ENCODE measurements at regions not wholly inside any gene's neighbourhood (a gene's known extent, or its start where the extent isn't known, plus 50 kb on each side); places are given as distances from the start of the nearest gene placed in this dataset.

DNA sequence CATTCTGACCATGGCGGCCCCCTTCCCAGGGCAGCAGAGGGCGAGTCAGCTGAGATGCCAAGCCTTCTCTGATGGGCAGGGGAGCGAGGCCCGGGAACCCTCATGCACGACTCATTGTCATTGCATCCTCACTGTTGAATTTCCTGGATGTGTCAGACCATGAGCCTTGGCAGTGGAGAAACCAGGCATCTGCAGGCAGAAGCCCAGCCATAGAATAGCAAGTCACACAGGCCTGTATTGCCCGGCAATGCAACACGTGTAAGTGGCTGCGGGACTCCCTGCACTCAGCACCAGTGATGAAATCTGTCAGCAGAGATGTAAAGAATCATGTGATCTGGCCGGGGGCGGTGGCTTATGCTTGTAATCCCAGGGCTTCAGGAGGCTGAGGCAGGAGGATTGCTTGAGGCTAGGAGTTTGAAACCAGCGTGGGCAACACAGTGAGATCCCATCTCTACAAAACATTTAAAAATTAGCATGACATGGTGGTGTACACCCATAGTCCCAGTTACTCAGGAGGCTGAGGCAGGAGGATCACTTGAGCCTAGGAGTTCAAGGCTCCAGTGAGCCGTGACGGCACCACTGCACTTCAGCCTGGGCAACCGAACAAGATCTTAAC lies 199.7 kb downstream of the KATNAL1 start:
- DNase-seq (ENCODE audit: low read depth in 2 of 2): no peak

DNA sequence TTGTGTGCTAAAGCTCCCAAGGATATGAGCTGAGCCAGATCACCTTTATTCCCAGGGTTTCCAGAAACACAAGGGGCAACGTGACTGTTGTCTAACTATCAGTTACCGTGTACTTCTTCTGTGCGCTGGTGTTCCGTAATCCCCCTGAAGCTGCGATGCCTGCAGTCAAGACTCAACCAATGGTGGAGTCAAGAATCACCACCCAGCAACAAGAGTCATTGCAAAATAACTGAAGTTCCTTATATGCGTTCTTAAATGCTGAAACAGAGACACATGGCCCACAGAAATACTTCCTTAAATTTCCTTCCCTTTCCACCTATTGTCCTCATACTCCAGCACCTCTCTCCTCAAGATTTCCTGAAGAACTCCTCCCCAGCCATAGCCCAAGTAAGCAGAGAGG lies 200.2 kb downstream of the KATNAL1 start:
- no peak for DNase-seq (ENCODE audit: low read depth in 2 of 2)

DNA sequence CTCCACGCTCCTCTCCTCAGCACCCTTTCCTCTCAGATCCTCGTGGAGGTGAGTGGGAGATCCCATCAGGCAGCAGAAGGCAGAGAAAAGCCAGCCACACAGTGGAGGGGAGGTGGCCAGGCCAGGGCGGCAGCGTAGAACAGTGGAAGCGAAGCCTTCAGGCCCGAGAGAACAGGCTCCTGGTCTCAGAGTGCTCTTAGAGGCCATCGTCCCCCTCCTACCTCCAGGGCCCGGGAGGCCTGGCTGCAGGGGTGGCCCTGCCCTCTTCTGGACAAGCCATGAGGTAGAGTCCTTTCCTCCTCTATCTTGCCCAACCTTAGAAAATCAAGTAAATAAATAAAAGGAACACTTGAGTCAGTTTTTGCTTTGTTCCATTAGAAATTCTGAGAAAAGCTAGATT lies 202.0 kb downstream of the KATNAL1 start:
- DNase-seq (ENCODE audit: low read depth in 2 of 2): no peak

DNA sequence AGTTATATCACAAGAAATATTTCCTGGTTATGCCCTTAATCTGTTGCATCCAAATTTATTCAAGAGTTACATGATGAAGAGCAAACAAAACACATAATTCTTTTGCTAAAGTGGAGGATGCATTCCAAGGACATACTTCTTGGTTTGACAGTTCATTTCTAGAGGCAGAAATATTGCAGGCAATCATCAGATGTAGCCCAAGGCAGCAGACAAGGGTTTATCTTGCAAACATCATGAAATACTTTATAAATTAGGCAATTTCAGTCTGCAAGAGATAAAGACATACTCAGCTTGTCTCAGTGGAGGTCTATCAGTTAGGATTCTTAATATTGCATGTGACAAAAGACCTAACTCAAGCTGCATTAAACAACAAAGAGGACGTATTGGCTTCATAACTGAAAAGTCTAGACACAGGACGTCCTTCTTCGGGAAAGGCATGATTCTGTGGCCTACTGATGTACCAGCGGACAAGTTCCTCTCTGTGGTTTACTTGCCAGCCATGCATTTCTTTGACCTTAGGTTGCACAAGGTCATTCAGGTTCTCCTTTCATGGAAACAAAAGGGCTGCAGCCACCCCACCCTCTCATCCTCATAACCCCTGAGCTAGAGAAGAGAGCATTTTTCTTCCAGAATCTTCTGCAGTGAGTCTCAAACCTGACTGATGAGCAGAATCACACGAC lies 204.1 kb downstream of the KATNAL1 start:
- no peak for DNase-seq (ENCODE audit: low read depth in 2 of 2)

DNA sequence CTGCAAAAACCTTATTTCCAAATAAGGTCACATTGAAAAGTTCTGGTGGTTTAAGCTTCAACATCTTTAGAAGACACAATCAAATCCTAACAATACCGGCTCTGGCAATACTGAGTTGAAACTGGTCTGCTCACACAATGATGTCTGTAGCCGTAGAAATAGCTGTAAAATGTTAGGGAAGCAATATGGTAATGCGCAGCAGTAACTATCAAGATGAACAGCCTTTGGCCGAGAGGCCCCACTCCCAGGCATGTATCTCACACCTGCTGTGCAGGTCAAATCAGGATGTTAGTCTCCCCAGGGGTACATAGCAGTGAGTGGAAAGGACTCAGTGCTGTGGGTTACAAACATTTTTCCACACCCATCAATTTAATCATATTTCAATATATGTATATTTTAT lies 207.1 kb downstream of the KATNAL1 start:
- no peak for DNase-seq (ENCODE audit: low read depth in 2 of 2)

DNA sequence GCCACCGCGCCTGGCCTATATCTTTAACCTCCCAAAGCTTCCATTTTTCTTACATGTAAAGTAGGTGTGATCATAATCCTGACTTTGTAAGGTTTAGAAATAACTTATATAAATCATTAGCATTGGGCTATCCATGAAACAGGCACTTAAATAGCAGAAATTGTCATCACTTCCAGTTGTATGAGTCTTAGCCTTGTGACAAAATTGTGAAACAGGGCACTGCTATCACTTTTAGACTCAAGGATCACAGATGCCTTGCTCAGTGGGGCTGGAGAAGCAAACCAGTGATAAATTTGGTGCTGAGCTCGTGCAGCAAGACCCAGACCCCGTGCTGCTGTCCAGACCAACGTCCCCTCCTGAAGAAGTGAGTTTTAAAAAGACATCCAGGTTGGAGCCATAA lies 209.7 kb downstream of the KATNAL1 start:
- no peak for DNase-seq (ENCODE audit: low read depth in 2 of 2)

DNA sequence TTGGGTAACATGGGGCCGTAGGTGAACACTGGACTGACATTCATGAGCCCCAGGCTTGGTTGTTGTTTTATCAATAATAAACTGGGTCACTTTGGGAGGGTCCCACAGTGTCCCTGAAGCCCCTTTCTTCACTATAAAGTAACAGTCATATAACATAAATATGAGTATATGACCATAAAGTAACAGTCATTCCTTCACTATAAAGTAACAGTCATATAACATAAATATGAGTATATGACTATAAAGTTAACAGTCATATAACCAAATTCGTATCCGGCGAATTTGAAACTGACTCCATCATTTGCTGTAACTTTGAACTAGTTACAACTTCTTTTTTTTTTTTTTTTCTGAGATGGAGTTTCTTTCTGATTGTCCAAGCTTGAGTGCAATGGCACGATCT lies 210.3 kb downstream of the KATNAL1 start:
- DNase-seq (ENCODE audit: low read depth in 2 of 2): no peak

DNA sequence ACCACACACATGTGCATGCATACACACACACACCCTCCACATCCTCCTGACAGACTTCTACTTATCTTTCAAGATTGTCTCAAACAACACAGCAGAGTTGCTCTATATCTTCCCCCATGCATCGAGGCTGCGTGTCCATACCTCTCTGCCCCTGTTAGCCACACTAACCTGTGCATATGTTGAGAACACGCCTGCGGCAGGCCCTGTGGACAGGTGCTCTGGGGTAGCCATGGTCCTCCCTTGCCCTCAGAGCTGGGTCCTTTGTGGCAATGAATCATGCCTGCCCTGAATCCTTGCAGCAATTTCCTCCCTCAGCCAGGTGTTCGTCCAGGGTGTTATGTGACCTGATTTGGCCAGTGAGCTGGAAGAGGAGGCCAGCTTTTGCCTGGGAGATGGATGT lies 213.3 kb downstream of the KATNAL1 start:
- DNase-seq (ENCODE audit: low read depth in 2 of 2): no peak

DNA sequence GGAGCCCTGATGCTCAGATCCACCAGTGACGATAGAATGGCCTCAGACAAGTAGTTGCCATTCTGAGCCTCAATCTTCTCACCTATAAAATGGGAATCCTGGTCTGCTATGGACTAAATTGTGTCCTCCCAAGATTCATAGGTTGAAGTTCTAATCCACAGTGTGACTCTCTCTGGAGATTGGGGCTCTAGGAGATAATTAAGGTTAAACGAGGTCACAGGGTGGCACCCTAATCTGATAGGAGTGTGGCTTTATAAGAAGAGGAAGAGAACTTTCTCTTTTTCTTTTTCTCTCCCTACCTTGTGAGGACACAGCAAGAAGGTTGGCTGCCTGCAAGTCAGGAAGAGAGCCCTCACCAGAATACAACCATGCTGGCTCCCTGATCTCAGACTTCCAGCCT lies 214.1 kb downstream of the KATNAL1 start:
- DNase-seq (ENCODE audit: low read depth in 2 of 2): no peak

DNA sequence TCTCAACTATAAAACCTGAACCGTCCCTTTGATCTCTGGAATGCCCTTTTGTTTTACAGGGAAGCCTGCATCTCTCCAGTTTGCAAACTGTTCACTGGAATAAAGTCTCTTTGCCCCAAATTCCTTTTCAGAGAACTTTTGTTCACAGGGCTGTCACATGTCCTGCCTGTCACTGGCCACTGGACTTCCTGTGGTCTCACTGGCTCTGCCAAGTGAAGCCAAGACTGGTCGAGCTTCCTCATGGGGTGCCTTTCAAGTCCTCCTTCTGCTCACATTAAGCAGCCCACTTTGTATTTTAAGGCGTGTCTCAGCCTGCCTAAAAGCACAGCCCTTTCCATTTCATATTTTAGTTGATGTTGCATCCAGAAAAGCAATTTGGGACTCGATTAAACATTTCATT lies 215.7 kb downstream of the KATNAL1 start:
- no peak for DNase-seq (ENCODE audit: low read depth in 2 of 2)

DNA sequence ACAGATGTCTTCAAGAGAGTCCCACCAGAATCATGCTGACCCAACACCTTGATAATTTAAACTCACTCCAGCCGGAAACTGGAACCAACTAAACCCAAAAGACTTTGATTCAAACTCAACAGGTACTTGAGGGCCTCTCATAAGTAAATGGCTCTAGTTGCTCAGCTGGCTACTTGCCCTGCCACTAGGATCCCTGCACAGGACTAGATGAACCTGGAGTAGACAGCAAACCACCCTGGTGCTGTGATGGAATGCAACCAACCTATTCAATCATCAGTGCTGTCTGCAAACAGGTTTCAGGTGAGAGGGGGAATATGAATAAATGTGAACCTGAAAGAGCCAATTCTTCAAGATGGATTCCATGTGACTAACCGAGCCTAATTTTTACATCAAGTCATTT lies 216.3 kb downstream of the KATNAL1 start:
- DNase-seq (ENCODE audit: low read depth in 2 of 2): no peak

DNA sequence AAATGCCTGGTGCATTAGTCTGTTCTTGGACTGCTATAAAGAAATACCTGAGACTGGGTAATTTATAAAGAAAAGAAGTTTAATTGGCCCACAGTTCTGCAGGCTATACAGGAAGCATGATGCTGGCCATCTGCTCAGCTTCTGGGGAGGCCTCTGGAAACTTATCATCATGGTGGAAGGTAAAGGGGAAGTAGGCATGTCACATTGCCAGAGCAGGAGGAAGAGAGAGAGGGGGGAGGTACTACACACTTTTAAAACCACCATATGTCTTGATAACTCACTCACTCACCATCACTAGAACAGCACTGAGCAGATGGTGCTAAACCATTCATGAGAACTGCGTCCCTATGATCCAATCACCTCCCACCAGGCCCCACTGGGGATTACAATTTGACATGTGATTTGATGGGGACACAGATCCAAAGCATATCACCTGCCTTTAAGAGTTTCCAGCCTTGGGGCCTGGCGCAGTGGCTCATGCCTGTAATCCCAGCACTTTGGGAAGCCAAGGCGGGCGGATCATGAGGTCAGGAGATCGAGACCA lies 219.0 kb downstream of the KATNAL1 start:
- no peak for DNase-seq (ENCODE audit: low read depth in 2 of 2)

DNA sequence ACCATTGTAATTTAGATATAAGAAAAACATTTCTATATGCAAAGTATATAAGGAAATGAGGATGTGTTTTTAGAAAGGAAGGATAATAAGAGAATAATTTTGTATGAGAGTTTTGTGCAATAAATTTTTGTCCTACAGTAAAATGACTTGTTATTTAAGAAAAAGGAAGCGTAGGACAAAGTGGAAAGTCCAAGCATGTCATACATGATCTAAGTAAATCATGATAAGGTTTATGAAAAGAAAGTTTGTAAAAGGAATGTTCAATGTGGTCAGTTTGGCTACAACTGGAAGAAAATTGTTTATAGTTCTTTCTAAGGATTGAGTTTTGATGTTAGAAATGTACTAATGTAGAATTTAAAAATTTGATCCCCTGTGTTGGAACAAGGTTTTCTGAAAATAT lies 222.3 kb downstream of the KATNAL1 start:
- no peak for DNase-seq (ENCODE audit: low read depth in 2 of 2)

DNA sequence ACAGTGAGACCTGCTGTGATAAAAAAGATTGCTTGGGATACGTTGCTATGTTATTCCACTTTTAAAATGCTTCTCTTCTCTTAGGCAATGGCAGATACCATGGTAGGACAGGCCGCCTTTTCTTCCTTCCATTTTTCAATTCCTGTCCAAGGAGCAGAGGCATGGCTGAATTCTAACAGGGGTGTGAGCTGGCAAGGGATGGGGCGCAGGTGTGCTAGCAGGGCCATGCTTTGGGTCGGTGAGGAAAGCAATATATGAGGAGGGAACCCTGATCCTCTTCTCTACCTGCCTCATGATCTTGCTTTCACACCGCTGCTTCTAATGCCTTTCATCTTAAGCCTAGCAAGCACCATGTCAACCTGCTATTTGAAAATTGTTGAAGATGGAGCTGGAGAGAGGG lies 225.0 kb downstream of the KATNAL1 start:
- DNase-seq (ENCODE audit: low read depth in 2 of 2): no peak

DNA sequence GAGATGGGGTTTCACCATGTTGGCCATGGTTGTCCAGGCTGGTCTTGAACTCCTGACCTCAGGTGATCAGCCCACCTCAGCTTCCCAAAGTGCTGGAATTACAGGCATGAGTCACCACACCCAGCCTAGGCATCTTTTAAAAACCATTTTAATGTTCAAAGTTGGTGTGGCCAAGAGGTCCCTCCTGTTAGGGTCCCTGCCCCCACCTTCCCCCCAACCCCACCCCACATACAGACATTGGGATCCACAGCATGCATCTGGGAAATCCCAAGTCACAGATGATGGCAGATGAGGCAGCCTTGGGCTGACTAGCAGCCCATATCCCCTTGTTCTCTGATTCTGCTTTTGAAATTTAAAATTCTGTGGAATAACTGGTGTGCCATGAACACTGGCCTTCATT lies 226.0 kb downstream of the KATNAL1 start:
- no peak for DNase-seq (ENCODE audit: low read depth in 2 of 2)

DNA sequence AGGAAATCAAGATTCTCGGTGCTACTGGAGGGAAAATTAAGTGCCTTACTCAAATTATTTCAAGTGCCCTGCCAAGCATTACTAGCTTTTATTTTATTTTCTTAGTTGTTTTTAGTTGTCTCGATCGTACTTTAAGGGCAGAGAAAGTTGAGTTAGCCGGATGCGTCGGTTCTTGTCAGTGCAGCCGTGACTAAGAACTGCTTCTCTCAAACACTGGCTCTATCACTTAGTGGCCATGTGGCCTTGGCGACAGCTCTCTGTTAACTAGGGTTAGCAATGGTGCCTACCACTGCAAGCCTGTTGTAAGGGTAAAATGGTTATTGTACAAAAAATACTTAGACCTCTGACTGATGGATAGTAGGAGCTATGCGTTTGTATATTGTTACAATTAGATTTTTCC lies 227.8 kb downstream of the KATNAL1 start:
- no peak for DNase-seq (ENCODE audit: low read depth in 2 of 2)

DNA sequence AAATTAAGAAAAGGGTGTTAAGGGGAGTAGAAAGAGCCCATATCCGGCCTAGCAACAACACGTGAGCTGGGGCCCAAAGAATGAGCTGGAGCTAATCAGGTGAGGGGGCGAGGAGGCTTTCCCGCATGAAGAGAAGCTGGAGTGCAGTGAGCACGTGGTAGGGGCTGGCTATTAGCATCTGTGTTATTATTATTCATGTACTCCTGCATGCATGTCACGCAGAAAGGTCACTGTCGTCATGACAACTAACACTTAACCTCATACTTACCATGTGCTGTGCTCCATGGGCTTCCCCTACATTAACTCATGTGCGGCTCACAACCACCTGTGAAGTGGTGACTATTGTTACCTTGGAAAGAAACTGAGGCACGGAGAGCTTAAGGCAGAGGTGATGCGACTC lies 227.6 kb upstream of the UBL3 start:
- no peak for DNase-seq (ENCODE audit: low read depth in 2 of 2)

DNA sequence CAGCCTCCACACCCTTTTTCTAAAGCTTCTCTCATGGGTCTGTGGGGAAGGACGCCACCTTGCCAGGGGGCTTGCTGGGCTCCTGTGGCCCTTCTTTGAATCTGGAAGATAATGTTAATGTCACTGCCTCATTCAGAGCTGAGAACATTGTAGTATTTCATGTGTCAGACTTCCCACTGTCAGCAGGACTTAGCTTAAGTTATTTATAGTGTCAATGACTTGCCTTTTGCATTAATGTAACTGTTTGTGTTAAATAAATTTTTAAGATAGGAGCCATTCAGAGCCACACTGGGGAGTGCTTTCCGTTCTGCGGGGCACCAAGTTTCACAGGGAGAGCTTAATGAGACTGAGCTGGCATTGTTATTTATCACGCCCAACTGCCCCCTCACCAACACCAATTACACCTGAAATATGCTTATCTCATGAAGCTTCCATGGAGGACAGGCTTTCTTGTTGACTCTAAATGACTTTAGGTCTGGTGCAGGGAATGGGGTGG lies 226.9 kb upstream of the UBL3 start:
- no peak for DNase-seq (ENCODE audit: low read depth in 2 of 2)

DNA sequence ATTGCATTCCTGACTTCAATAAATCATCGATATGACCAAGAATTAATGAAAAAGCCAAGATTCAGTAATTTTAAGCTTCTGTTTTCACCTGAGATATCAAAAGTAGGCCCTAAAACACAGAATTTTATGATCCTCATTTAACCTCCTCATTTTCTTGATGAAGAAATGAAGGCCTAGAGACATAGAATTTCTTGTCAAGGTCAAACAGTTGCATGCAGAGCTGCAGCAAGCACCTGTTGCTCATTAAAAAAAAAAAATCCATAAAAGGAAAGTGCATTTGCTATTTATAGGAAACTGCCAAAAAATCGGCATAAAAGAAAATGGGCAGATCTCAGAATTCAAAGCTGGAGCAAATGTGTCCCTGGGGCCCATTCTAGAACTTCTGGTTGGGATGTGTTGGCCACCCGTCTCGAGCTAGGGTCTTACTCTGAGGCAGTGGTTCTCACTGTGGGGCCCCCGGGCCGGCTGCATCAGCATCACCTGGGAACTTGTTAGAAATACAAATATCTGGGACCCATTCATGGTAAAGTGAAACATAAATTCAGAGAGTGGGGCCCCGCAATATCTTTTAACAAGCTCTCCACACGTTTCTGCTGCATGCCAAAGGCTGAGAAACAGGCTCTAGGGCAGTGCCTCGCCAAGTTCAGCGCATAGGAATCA lies 224.7 kb upstream of the UBL3 start:
- DNase-seq (ENCODE audit: low read depth in 2 of 2): no peak

DNA sequence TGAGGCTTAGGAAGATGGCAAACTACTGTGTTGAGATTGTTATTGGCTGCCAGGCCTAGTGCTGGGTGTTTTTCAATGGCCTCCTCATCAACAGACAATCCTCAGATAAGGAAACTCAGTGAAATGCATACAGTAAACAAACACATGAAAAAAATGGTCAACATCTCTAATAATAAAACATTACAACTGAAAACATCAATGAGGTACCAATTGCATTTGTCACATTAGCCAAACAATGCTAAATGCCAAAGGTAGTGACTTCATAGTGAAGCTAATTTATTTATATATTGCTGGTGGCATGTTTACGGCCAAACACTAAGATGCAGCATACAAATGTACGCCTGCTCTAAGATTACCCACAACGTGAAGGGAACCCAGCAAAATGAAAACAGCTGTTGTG lies 224.0 kb upstream of the UBL3 start:
- no peak for DNase-seq (ENCODE audit: low read depth in 2 of 2)

DNA sequence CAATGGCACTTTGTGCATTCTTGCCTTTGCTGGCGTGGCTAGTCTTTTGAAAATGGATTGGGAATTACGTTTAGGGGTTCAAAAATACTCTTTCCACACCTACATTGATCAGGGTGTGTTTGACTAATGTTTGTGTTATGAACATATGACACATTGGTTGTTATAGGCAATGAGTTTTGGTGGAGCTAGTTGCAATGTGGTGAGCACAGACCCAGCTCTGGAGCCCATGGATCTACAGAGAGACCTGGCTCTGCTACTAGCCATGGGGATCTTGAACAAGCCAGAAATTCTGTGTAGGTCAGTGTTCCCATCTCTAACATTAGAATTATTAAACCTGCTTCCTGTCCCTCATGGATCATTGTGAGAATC lies 222.4 kb upstream of the UBL3 start:
- DNase-seq (ENCODE audit: low read depth in 2 of 2): no peak

DNA sequence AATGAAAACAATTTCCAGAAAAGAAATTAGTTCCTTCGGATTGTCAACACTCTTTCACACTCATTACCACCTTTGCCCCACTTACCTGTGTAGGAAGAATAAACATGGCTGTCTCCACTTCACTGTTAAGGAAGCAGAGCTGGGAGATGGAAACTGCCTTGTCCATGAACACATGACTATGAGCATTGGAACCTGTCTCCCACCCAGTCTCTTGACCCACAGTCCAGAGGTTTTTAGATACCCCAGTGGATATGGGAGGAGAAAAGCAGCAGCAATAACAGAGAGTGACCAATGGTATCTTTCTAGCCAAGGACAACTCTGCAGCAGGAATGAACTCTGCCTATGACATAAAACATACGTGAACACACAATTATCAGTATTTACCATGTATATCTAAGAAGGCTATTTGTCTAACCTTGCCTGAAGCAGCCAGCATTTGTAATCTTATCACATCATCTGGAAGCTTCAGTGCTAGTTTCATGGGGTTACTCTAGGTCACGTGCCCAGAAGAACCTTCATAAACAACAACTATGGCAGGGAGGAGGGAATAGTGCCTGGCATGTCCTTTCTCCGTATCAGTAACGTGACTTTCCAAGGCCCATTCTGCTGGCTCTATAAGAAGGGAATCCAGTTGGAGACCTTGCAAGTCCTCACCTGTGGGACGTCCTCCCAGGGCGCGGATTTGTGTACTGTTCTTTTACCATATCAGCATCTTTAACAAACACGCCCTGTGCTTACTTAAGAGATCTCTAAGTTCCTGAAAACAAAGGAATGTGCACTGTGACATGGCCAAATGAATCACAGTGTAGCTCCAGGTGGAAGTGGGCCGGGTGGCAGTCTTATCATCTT lies 221.8 kb upstream of the UBL3 start:
- DNase-seq (ENCODE audit: low read depth in 2 of 2): no peak

Measured in stimulated activated CD4-positive, alpha-beta T cell treated with anti-CD3 and anti-CD28 coated beads, Interleukin-1b, Interleukin-23, amount 100 ng/mL, for 4 hours (primary cell).